MM.1S (cell line): ENCODE measurements at regions not wholly inside any gene's neighbourhood (a gene's known extent, or its start where the extent isn't known, plus 50 kb on each side); places are given as distances from the start of the nearest gene placed in this dataset.

Source experiments
- EZH2phosphoT487 ChIP-seq: fragments of 300-600 bp; sonication (generic); IDR thresholded peaks from 2 replicates; pipeline ENCODE4 v1.6.1; 2018; ENCODE audit warnings: antibody characterized with exemption, low read length
- TF ChIP-seq, protein P1 (sequence below): fragments of 300-600 bp; sonication (generic); IDR thresholded peaks from 2 replicates; pipeline ENCODE4 v1.5.1; 2016; ENCODE audit warnings: antibody characterized with exemption, low read length, mixed read lengths

DNA sequence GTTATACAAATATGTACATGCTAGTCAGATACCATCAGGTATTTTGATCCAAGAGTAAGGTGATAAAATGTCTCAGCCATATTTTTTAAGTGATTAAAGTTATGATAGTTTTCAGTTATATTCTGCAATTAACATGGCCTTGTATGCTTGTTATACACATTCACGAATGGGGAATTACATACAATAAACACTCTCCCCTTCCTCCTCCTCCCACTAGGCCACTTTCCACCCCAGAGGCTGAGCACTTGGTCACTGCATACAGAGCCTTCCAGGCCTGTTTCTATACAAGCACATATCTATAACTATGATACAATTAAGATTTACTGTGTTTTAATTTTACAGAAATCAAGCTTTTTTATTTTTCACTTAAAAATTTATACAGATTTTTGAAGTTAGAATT lies 104.7 kb upstream of the PIK3R1 start:
- TF ChIP-seq EZH2phosphoT487 = no peak
- TF ChIP-seq, protein P1, sequence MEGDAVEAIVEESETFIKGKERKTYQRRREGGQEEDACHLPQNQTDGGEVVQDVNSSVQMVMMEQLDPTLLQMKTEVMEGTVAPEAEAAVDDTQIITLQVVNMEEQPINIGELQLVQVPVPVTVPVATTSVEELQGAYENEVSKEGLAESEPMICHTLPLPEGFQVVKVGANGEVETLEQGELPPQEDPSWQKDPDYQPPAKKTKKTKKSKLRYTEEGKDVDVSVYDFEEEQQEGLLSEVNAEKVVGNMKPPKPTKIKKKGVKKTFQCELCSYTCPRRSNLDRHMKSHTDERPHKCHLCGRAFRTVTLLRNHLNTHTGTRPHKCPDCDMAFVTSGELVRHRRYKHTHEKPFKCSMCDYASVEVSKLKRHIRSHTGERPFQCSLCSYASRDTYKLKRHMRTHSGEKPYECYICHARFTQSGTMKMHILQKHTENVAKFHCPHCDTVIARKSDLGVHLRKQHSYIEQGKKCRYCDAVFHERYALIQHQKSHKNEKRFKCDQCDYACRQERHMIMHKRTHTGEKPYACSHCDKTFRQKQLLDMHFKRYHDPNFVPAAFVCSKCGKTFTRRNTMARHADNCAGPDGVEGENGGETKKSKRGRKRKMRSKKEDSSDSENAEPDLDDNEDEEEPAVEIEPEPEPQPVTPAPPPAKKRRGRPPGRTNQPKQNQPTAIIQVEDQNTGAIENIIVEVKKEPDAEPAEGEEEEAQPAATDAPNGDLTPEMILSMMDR = no peak
